ENCODE measurements at regions not wholly inside any gene's neighbourhood (a gene's known extent, or its start where the extent isn't known, plus 50 kb on each side); places are given as distances from the start of the nearest gene placed in this dataset.

DNA sequence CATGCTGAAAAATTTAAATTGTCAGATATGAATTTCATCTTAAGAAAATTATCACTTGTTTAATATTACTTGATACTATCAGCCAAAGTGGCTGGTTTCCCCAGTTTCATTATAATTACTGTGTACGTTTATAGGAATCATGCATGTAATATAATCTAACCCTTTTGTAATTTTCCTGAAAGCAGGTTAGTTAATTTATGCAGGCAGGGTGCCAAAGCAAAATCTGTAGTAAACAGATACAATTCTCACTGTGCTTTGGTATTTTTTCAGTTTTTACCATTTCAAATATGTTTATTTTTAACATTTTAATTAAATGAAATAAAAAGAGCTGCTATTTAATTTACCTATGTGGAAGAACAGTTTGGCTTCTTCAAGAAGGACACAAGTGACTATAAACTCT is 1227.5 kb upstream of the MIR17HG start:
- Histone ChIP-seq H3K4me1 (replicated peaks) (no peaks in the 10 kb centered on the region), H3K9me3 (replicated peaks) (no peaks in the 10 kb centered on the region), H3K36me3 (no peaks in the 10 kb centered on the region), H3K27me3 (replicated peaks) (no peaks in the 10 kb centered on the region), H3K27ac (no peak overlapping the region), H3K4me3 (no peak overlapping the region)
- DNase-seq (ENCODE audit: low read depth in 1 of 2, low spot score in 2 of 2) = no peak

DNA sequence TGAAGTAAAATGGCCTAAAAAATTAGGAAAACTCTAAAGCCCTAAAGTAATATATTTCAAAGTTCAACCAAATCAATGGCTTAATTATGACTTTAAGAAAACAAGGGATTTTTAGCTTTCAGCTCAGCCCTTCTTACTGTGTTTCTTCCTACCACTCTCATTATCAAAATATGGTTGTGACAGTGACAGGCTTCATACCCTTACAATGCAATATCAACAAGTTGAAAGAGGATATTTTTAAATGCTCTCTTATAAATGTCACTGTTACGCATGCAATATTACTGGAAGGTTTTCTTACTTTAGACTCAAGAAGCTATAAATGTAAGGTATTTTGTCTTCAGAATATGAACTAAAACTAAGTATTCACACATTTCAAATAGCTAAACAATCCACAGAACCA is 1225.7 kb upstream of the MIR17HG start:
- no peaks in the 10 kb centered on the region for H3K27me3 ChIP-seq (replicated peaks)
- no peaks in the 10 kb centered on the region for H3K4me1 ChIP-seq (replicated peaks)
- DNase-seq (ENCODE audit: low read depth in 1 of 2, low spot score in 2 of 2) = no peak
- H3K9me3 ChIP-seq (replicated peaks) = no peaks in the 10 kb centered on the region
- H3K36me3 ChIP-seq = no peaks in the 10 kb centered on the region
- H3K4me3 ChIP-seq = no peak overlapping the region
- H3K27ac ChIP-seq = no peak overlapping the region

DNA sequence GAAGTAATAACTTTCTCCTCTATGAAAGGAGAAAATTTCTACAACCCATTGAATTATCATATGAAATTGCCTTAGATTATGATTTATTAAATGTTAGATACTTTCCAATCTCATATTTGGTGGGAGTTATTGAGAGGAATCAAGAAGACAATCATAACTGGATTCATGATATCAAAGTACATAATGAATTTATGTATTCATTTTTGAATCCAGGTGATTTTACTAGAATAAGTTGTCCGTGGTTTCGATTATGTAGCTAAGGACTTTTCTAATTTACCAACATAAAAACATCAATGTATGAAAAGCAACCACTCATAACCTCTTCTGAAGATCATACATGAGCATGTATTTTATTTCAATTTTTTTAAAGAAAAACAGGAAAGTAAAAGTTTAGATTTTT is 1225.0 kb upstream of the MIR17HG start:
- H3K4me3 ChIP-seq = no peak overlapping the region
- H3K27ac ChIP-seq = no peak overlapping the region
- no peak for DNase-seq (ENCODE audit: low read depth in 1 of 2, low spot score in 2 of 2)
- no peaks in the 10 kb centered on the region for H3K4me1 ChIP-seq (replicated peaks)
- no peaks in the 10 kb centered on the region for H3K27me3 ChIP-seq (replicated peaks)
- H3K9me3 ChIP-seq (replicated peaks) = no peaks in the 10 kb centered on the region
- H3K36me3 ChIP-seq = no peaks in the 10 kb centered on the region

DNA sequence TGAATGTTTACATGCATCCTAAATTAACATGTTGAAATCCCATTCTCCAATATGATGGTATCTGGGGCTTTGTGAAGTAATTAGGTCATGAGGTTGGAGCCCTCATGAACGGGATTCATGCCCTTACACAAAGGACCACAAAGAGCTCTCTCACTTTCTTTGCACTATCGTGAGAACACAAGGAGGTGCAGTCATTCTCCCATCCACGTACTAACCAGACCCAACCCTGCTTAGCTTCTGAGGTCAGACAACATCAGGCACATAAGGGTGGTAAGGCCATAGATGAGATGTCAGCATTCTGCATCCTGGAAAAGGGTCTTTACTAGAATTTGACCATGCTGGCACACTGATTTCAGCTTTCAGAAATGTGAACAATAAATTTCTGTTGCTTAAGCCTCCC is 1211.9 kb upstream of the MIR17HG start:
- DNase-seq (ENCODE audit: low read depth in 1 of 2, low spot score in 2 of 2) = no peak
- Histone ChIP-seq H3K4me1 (replicated peaks) (no peaks in the 10 kb centered on the region), H3K27ac (no peak overlapping the region), H3K4me3 (no peak overlapping the region), H3K36me3 (no peaks in the 10 kb centered on the region), H3K9me3 (replicated peaks) (no peaks in the 10 kb centered on the region), H3K27me3 (replicated peaks) (no peaks in the 10 kb centered on the region)

DNA sequence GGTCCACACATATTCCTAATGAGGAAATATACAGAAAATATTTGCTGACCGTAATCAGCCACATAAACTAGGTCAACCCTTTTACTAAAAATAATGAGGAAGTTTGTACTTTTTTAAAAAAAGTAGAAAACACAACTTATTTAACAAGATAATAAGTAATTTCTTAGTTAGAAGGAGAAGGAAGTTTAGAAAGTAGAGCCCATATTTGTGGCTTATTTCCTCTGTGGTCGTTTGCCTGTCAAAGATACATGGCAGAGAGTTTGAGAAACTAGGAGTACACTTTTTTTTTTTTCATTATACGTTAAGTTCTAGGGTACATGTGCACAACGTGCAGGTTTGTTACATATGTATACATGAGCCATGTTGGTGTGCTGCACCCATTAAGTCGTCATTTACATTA is 1205.2 kb upstream of the MIR17HG start:
- Histone ChIP-seq H3K27me3 (replicated peaks) (no peaks in the 10 kb centered on the region), H3K36me3 (no peaks in the 10 kb centered on the region), H3K4me3 (no peak overlapping the region)

DNA sequence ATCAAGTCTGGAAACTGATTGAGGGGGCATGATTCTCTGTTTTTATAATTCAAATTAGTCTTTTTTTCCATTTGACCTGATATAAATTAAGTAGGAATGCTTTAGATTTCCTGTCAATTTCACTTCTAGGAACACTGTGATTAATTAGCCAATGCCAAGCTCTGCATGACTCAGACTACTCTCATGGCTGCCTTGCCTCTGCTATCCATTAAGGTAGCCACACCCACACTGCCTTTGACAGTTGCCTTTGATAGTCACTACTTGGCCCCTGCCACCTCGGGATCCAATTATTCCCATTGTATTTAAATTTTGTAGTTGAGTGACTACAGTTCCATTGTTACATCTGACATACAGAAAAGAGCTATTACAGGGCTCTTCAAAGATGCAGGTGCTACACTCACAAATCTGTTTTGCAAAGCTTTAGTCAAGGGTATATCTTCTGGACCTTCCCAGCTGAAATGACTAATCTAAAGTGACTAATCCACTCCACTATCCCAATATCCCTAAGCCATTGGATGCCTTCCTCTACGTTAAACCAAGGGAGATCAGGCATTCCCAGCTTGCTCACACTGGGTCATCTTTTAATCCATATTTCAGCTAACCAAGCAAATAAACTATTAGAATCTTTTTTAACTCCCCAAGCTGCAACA is 1193.1 kb upstream of the MIR17HG start:
- Histone ChIP-seq H3K4me1 (replicated peaks) (no peaks in the 10 kb centered on the region), H3K4me3 (no peak overlapping the region), H3K27ac (no peak overlapping the region), H3K27me3 (replicated peaks) (no peaks in the 10 kb centered on the region), H3K36me3 (no peaks in the 10 kb centered on the region), H3K9me3 (replicated peaks) (no peaks in the 10 kb centered on the region)
- DNase-seq (ENCODE audit: low read depth in 1 of 2, low spot score in 2 of 2) = no peak

More for the DNA sequence above, 1205.2 kb upstream of the MIR17HG start:
- no peaks in the 10 kb centered on the region for H3K9me3 ChIP-seq (replicated peaks)
- H3K27ac ChIP-seq = no peak overlapping the region
- H3K4me1 ChIP-seq (replicated peaks) = no peaks in the 10 kb centered on the region
- no peak for DNase-seq (ENCODE audit: low read depth in 1 of 2, low spot score in 2 of 2)

DNA sequence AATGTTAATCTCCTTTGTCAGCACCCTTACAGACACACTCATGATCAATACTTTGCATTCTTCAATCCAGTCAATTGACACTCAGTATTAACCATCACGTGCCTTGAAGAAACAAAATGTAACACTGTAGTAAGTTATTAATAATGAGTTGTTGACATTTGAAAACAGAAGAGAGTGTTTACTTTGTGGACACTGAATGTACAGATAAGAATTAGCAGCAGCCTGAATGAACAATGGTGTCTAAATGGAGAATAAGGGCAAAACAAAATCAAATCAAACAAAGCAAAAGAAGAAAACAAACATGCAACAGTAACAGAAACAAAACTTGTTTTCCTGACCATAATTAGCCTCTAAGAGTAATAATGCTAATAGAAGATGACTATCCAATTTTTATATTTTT is 1191.1 kb upstream of the MIR17HG start:
- Histone ChIP-seq H3K4me1 (replicated peaks) (no peaks in the 10 kb centered on the region), H3K27ac (no peak overlapping the region), H3K36me3 (no peaks in the 10 kb centered on the region), H3K27me3 (replicated peaks) (no peaks in the 10 kb centered on the region), H3K9me3 (replicated peaks) (no peaks in the 10 kb centered on the region), H3K4me3 (no peak overlapping the region)
- DNase-seq (ENCODE audit: low read depth in 1 of 2, low spot score in 2 of 2) = no peak

DNA sequence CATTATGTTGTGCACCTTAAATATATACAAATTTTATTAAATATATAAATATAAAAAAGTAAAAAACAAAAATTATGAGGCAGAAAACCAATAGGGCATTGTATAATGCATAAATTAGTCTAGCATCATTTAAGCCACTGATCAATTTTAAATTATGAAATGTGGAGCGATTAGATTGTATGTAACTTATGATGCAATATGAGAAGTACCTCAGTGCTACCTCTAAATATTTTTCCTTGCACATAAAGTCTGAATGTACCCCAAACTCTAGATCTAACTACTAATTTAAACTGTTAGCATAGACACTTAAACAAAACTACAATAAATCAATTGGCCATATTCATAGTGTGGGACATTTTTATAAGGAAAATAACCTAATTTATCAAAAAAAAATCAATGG is 1178.5 kb upstream of the MIR17HG start:
- no peaks in the 10 kb centered on the region for H3K9me3 ChIP-seq (replicated peaks)
- DNase-seq (ENCODE audit: low read depth in 1 of 2, low spot score in 2 of 2) = no peak
- H3K27ac ChIP-seq = no peak overlapping the region
- no peaks in the 10 kb centered on the region for H3K27me3 ChIP-seq (replicated peaks)
- H3K36me3 ChIP-seq = no peaks in the 10 kb centered on the region
- no peaks in the 10 kb centered on the region for H3K4me1 ChIP-seq (replicated peaks)
- H3K4me3 ChIP-seq = no peak overlapping the region

DNA sequence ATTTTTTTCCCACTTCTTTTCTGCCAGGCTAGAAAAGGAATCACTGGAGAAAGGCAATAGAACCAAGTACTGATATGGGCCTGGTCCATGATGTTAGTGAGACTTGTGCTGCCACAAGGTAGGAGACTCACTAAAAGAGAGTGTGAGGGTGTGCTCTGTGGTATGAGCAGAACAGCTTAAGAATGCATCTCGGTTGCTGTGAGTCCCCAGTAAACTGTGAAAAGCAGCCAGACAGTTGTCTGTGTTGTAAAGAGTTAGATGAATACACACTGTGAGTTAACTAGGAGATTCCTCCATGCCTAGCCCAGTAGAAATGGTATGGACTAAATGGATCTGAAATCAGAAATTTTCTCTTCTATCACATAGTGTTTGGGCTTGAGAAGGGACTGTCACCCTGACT is 1177.3 kb upstream of the MIR17HG start:
- Histone ChIP-seq H3K27me3 (replicated peaks) (no peaks in the 10 kb centered on the region), H3K9me3 (replicated peaks) (no peaks in the 10 kb centered on the region), H3K27ac (no peak overlapping the region), H3K36me3 (no peaks in the 10 kb centered on the region), H3K4me1 (replicated peaks) (no peaks in the 10 kb centered on the region), H3K4me3 (no peak overlapping the region)
- no peak for DNase-seq (ENCODE audit: low read depth in 1 of 2, low spot score in 2 of 2)

DNA sequence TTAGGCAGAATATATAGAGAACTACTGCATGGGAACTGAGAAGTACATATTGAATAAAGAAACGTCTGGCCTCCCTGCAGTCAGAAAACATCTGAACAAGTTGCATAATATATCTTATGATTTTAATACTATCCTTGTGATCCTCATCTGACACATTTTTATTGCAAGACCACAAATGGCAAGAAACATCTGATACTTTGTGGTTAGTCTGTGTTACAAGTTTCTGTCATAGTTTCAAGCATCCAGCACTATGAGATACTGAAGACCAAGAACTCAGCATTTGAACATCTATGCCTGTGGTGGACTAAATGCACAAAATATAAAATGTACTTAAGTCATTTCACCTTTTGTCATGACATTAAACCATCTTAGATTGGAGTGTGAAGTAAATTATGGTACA is 1175.8 kb upstream of the MIR17HG start:
- Histone ChIP-seq H3K27me3 (replicated peaks) (no peaks in the 10 kb centered on the region), H3K27ac (no peak overlapping the region), H3K4me1 (replicated peaks) (no peaks in the 10 kb centered on the region), H3K36me3 (no peaks in the 10 kb centered on the region), H3K4me3 (no peak overlapping the region), H3K9me3 (replicated peaks) (no peaks in the 10 kb centered on the region)
- DNase-seq (ENCODE audit: low read depth in 1 of 2, low spot score in 2 of 2) = no peak

DNA sequence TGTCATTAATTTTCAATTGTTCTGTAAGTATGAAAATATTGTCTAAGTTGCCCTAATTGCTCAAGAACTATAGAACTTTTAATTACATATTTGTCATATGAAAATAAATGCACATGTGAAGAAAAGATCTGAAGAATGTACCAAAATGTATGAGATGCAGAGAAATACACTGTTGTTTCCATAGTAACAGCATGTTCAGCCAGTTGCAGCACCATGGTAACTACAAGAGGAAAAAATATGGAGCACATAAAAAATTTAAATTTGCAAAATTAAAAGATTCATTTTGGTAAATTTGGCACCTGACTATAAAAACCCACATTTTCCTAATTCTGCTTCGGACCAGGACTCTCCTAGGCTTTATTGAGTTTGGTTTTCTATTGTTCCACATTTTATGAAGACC is 1170.0 kb upstream of the MIR17HG start:
- DNase-seq (ENCODE audit: low read depth in 1 of 2, low spot score in 2 of 2) = no peak
- no peak overlapping the region for H3K4me3 ChIP-seq
- no peaks in the 10 kb centered on the region for H3K4me1 ChIP-seq (replicated peaks)
- H3K27me3 ChIP-seq (replicated peaks) = no peaks in the 10 kb centered on the region
- no peaks in the 10 kb centered on the region for H3K36me3 ChIP-seq
- no peaks in the 10 kb centered on the region for H3K9me3 ChIP-seq (replicated peaks)
- no peak overlapping the region for H3K27ac ChIP-seq

DNA sequence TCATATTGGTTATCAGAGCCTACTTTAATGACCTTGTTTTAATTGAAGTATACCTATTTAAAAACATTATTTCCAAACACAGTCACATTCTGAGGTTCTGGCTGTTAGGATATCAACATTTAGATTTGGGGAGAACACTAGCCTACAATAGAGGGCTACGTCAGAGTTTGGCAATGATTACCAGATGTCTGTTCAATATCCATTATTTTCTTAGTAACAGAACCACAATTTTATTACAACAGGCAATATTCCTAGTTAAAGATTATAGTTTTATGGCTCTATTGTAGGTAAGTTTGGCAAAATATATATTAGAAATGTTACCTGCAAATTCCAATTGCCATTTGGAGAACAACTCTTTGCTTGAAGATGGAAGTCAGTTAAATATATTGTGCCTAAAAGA is 1163.1 kb upstream of the MIR17HG start:
- H3K27ac ChIP-seq = no peak overlapping the region
- H3K36me3 ChIP-seq = no peaks in the 10 kb centered on the region
- no peak for DNase-seq (ENCODE audit: low read depth in 1 of 2, low spot score in 2 of 2)
- H3K4me1 ChIP-seq (replicated peaks) = no peaks in the 10 kb centered on the region
- no peak overlapping the region for H3K4me3 ChIP-seq
- no peaks in the 10 kb centered on the region for H3K27me3 ChIP-seq (replicated peaks)
- no peaks in the 10 kb centered on the region for H3K9me3 ChIP-seq (replicated peaks)

DNA sequence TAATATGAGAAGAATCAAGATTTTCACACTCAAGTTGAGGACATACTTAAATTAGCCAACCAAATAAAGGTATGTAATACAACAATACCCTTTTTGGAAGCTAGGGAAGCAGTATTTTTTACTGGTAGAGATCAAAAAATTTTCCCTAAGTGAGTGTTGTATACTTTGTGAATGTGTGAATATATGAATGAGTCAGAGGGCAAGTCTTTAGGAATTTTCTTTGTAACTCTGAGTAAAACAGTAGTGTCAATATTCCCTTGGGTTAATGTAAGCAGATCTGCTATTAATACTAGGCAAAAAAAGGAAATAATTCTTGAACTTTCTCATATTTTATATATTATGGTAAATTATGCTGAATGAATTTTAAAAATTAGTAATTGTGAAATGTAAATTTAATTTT is 1161.8 kb upstream of the MIR17HG start:
- H3K4me3 ChIP-seq = no peak overlapping the region
- H3K9me3 ChIP-seq (replicated peaks) = no peaks in the 10 kb centered on the region
- H3K36me3 ChIP-seq = no peaks in the 10 kb centered on the region
- no peak overlapping the region for H3K27ac ChIP-seq
- no peak for DNase-seq (ENCODE audit: low read depth in 1 of 2, low spot score in 2 of 2)
- H3K27me3 ChIP-seq (replicated peaks) = no peaks in the 10 kb centered on the region
- H3K4me1 ChIP-seq (replicated peaks) = no peaks in the 10 kb centered on the region

DNA sequence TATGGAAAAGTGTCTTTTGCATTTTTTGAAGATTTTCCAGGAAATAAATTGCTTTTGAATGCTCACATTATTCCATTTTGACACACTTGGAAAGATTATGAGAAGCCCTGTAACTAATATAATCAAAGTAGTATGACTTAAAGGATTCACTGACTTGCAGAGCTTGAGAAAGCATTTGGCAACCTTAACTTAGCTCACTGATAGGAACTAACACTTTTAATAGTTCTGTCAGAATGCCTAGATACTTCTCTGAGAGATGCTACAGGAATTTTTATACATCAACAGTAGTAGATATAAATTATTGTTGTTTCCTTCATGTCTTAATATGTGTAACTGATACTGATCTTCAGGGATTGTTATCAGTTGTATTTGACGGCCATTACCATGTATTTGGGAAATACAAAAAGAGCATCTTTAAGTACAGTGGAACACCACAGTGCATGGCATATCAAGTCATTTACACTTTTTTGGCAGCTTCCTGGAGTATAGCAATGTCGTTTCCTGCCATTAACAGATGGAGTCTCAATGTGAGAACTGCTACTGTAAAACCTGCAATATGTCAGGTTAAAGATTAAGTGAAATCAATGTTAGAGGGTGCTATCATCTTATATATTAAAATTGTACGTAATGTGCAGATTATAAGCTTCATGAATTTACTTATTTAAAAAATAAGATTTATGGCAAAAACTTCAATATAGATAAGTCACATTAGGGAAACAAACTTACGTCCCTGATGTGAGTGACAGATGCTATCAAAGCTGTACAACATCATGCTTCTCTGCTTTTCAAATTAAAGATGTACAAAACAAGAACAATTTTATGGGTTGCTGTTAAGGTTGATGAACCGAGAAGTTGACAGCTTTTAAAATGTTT is 1159.8 kb upstream of the MIR17HG start:
- DNase-seq (ENCODE audit: low read depth in 1 of 2, low spot score in 2 of 2) = no peak
- H3K9me3 ChIP-seq (replicated peaks) = no peaks in the 10 kb centered on the region
- H3K27me3 ChIP-seq (replicated peaks) = no peaks in the 10 kb centered on the region
- H3K4me3 ChIP-seq = no peak overlapping the region
- no peaks in the 10 kb centered on the region for H3K36me3 ChIP-seq
- no peaks in the 10 kb centered on the region for H3K4me1 ChIP-seq (replicated peaks)
- H3K27ac ChIP-seq = no peak overlapping the region

DNA sequence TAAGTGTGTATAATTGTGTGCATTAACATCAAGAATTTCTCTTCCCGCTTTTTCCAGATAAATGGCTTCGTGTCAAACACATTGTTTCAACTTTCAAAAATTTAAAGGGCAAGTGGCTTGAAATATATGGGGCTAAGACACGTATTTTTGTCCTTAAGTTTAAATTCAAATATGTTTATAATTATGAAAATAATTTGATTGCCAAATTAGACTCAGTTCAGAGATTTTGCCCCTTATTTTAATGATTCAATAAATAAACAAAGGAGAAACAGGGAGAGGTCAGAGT is 1159.2 kb upstream of the MIR17HG start:
- Histone ChIP-seq H3K4me3 (no peak overlapping the region), H3K27ac (no peak overlapping the region), H3K27me3 (replicated peaks) (no peaks in the 10 kb centered on the region), H3K4me1 (replicated peaks) (no peaks in the 10 kb centered on the region), H3K9me3 (replicated peaks) (no peaks in the 10 kb centered on the region), H3K36me3 (no peaks in the 10 kb centered on the region)
- DNase-seq (ENCODE audit: low read depth in 1 of 2, low spot score in 2 of 2) = no peak
